ENCODE measurements at regions not wholly inside any gene's neighbourhood (a gene's known extent, or its start where the extent isn't known, plus 50 kb on each side); places are given as distances from the start of the nearest gene placed in this dataset.

DNA sequence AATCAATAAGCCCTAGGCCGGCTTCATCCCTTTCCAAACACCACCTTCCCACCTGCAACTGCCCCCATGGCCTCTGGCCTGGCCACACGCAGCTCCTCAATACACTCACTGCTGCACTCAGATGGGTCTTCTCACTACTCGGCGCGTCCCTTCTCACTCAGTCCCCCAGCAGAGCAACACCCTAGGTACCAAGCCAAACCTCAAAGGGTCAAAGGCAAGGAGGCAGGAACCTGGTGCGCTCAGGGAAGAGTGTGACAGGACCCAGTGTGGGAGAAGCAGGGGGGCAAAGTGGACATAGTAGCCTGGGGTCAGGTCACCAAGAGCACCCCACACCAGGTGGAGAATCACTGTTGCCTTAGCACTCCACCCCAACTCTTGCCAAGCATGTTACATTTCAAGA lies 90.6 kb downstream of the TTC32 start:
- ATAC-seq (ENCODE audit: poor library complexity) (no peak), DNase-seq (no peak)
- intact Hi-C loops (cut with DNase I) = no loop called here

DNA sequence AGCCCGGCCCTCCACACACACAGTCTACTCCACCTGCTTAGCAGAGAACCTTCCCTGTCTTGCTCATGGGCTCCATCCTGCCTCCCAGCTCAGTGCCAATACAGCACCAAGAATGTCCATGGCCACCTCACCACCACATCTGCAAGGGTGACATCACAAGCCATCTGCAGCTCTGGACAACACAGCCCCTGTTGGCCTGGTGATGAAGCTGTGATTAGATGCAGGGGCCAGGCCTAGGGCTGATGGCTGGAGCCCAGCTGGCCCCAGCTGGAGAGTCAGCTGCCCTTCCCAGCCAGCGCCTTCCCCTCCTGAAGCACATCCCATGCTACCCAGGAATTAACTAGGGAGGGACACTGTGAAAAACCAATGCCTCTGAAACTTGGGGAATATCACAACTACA lies 91.1 kb downstream of the TTC32 start:
- DNase-seq (peak; percentile 56), ATAC-seq (ENCODE audit: poor library complexity) (peak; percentile 82)
- intact Hi-C loops (cut with DNase I) = no loop called here

DNA sequence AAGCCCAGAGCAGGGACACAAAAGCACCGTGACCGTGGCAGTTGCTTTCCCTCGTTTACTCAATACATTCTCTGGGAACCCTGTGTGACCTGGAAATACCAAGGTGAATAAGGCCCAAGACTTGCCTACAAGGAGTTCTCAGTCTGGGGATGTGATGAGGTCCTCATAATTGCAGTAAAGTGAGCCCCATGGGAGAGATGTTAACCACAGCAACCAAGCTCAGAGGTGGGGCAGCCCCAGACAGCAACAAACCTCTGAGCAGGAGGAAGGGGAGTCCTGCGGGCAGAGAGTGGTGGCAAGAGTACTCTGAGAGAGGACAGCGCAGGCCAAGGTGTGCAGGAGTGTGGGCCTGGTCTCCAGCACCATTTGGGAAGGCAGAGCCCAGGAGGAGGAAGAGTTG lies 91.6 kb downstream of the TTC32 start:
- intact Hi-C loops (cut with DNase I) = no loop called here
- no peak for DNase-seq
- no peak for ATAC-seq (ENCODE audit: poor library complexity)

GRCh38 chr2:19809206-19809605 lies 92.6 kb downstream of the TTC32 start:
- DNase-seq = no peak
- intact Hi-C loops (cut with DNase I) = no loop called here
- no peak for ATAC-seq (ENCODE audit: poor library complexity)

DNA sequence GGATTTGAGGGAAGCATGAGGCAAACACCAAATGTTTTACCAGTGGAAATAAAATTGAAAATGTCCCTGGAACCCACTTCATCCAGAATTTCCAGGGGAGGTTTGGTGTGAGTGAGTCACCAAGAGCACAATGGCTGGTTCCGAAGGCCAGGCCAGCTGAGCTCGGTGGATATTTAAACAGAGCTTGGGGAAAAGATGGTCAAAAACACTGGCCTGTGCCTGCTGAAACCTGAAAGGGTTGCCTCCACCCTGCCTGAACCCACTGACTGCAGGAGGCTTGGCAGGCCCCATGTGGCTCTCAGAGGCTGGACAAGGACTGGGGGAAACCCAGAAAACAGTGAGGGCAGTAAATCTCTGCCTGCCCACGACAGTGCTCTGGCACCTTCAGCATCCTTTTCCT lies 93.9 kb downstream of the TTC32 start:
- DNase-seq (no peak), ATAC-seq (ENCODE audit: poor library complexity) (no peak)
- intact Hi-C loops (cut with DNase I) = no loop called here

DNA sequence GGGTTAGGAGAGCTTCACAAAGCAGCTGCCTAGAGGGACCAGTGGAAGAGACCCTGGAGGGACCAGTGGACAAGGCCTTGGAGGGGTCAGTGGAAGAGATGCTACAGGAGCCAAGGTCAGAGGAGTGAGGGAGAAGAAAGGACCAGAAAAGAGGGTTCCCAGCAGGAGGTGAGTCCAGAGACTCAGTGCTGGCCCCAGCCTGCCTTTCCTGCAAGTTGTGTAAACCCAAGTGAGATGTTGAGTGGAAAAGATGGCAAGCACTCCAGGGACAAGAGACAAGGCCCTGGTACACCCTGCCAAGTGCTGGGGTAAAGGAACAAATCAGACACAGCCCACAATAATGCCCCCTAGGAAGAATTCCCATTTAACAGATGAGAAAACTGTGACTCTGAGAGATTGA lies 94.4 kb downstream of the TTC32 start:
- ATAC-seq (ENCODE audit: poor library complexity) = no peak
- DNase-seq = no peak
- intact Hi-C loops (cut with DNase I) = no loop called here

DNA sequence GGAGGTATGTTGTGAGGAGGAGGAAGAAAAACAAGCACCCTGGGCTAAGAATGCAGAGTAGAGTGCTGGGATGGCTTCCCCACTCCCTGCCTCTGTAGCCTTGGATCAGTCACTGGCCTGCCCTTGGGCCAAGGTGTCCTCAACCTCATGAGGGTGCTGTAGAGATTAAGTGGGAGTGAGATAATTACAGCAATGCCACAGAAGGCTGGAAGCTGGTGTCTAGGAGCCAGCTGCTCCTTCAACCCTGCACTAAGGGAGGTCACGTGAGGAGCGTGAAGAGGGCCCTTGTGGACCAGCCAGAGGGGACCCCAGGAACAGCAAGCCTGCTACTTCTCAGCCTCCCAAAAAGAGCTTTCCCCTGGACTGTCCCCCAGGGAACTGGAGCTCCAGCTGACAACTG lies 95.2 kb downstream of the TTC32 start:
- DNase-seq (no peak), ATAC-seq (ENCODE audit: poor library complexity) (no peak)
- intact Hi-C loops (cut with DNase I) = no loop called here

DNA sequence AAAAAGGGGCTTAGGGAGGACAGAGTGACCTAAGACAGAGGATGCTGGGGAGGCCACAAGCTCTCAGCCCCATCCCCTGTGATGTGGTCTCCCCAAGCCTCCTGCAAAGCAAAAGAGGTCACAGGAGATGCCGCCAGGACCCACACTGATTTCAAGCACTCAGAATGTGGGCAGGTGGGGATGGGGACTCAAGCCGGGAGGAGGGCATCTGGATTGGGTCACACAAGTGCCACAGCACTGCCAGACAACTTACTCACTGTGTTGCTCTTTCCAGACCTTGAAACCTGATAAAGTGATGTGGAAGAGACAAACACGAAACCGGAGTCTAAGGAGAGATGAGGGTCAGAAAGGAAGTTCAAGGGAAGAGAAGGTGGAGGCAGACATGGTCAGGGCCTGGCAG lies 95.7 kb downstream of the TTC32 start:
- no peak for ATAC-seq (ENCODE audit: poor library complexity)
- no peak for DNase-seq
- intact Hi-C loops (cut with DNase I) = no loop called here

DNA sequence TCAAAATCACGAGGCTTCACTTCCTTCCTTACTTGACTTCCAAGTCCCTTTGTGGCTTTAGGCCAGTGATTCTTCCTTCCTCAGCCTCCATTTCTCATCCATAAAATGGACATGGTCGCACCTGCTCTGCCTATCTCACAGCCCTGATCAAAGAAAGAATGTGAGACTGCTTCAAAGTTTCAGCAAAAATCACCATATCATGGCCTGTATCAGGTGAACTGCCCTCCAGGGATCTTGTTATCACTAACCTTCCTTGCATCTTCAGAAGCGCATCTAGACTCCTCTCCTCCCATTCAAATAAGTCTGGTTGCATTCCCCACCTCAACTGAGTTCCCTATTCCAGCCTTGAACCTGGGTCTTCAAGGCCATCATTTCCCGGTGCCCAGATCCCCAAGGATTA lies 96.5 kb downstream of the TTC32 start:
- intact Hi-C loops (cut with DNase I) = no loop called here
- no peak for DNase-seq
- no peak for ATAC-seq (ENCODE audit: poor library complexity)

DNA sequence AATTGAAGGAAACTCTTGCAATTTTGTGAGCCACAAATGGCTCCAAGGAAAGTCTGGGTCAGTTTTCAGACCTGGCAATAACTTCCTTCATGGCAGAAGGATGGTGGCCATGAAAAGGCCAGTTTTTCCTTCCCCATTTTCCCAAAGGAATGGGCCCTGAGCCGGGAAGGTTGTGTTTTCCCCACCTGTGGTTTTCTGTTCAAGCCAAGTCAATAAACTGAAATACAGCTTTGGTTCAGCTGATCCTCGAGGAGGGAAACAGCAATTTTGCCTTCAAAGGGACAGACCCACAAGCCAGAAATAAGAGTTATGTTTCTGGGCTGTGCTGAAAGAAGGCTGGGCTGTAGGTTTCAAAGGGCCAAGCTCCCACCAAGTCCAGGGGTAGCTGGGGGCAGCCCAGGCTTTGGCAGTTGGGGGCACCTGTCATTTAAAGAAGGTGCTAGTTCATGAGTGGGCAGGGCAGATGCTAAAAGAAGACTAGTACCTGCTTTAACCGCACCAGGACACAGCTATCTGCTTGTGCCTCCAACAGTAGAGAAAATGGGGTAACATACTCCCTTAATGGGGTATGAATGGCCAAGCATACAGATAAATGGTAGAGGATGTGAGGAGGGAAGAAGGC lies 97.0 kb downstream of the TTC32 start:
- no peak for ATAC-seq (ENCODE audit: poor library complexity)
- DNase-seq = no peak
- intact Hi-C loops (cut with DNase I) = no loop called here

- ATAC-seq (ENCODE audit: poor library complexity) = no peak
- no peak for DNase-seq
- intact Hi-C loops (cut with DNase I) = no loop called here
Measured at GRCh38 chr2:19802086-19802841, 99.5 kb downstream of the TTC32 start.

DNA sequence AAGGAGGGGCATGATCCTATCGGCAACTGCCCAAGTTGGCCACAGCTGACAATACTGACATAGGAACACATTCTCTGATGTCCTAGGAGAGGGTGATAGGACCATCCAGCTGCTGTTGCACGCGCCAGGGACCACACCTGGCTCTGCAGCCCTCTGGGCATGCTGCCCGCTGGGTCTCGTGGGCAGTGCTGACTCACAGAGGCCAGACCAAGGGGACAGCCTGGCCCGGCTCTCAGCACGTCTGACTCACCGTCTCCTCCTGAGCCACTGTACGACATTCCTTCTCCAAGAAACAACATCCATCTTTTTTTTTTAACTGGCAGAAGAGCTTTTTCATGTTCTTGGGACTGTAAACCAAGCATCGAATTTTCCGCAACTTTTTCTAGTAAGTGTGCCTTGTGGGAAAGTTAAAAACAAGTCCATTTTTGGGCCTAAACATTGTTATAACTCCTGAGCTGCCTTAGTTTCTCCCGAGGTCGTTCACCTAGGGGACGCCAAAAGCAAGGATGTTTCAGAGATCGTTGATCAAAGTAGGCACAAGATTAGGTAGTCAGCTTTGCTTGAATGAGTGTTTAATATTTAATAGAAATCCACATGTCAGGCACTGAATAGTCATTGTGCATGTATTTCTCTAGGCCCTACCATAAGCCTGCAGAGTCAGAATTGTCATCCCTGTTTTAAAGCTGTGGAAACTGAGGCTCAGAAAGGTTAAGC lies 100.3 kb downstream of the TTC32 start:
- intact Hi-C loops (cut with DNase I) = no loop called here
- ATAC-seq (ENCODE audit: poor library complexity) (peak; percentile 96), DNase-seq (peak; percentile 89)

DNA sequence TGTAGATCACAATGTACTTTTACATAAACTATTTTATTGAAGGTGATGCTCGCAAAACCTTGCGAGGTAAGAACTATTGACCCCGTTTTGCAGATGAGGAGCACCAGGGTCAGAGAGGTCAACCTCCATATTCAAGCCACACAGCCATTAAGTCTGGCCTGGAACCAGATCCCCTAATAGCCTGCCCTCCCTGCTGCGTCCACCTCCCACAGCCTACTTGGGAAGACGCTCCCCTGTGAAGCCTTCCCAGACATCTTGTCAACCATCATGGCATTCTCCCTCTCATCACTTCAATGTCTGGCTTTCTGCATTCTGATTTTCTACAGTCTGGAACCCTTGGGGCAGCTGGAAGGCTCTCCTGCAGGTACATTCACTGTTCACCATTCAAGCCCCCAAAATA lies 101.0 kb downstream of the TTC32 start:
- ATAC-seq (ENCODE audit: poor library complexity) (peak; percentile 3), DNase-seq (no peak)
- intact Hi-C loops (cut with DNase I) = no loop called here

DNA sequence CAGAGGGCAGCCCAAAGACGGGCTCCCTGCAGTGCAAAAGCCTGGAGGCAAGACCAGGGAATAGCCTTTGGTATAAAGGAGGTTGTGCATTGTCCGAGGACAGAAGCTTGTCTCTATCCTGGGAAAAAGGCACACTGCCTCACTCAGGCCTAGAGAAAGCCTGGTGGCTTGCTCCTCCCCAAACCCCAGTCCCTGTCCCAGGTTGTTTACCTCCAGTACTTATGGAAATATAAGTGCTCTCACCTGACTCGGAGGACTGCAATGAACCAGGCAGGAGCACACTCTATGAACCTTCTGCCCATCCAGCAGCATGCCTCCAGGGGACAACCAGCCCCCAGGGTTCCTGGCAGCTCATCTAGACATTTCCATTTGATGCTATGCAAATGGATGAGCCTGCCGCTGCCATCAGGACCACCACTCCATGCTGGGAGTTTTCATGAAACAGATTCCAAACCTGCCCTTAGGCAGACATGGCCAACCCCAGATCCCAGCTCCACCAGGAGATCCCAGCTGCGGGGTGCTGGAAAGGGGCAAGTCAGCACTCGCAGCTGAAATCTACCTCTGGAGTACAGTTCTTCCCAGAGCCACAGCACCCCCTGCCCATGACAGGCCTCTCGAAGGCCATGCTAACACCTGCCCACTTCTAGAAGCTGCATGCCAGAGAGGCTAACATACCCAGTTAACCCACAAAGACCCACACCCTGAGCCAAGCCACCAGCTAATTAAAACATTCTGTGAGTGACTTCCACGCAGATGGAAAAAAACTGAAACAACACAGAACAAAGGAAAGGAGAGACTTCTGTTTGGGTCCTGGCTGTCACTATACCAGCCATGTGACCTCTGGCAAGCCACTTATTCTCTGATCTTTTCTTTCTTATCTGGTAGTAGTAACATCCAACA lies 101.7 kb downstream of the TTC32 start:
- DNase-seq (no peak), ATAC-seq (ENCODE audit: poor library complexity) (no peak)
- intact Hi-C loops (cut with DNase I) = no loop called here

DNA sequence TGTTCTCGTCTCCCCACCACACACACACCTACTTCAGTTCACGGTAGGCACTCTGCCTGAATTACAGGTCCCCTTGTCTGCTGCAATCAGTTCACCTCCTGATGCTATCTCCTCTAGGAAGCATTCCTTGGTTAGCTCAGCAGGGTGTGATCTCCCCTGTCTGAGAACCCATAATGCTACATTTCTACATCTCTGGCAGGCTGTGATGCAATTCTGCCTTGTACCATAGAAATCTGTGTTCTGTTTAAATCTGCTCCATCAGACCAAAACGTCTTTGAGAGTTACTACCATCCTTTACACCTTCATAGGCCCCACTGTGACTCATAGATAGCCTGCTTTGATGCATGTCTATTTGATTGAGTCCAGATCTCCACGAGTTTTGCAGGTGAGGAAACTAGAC lies 103.9 kb downstream of the TTC32 start:
- no peak for ATAC-seq (ENCODE audit: poor library complexity)
- no peak for DNase-seq
- intact Hi-C loops (cut with DNase I) = no loop called here

DNA sequence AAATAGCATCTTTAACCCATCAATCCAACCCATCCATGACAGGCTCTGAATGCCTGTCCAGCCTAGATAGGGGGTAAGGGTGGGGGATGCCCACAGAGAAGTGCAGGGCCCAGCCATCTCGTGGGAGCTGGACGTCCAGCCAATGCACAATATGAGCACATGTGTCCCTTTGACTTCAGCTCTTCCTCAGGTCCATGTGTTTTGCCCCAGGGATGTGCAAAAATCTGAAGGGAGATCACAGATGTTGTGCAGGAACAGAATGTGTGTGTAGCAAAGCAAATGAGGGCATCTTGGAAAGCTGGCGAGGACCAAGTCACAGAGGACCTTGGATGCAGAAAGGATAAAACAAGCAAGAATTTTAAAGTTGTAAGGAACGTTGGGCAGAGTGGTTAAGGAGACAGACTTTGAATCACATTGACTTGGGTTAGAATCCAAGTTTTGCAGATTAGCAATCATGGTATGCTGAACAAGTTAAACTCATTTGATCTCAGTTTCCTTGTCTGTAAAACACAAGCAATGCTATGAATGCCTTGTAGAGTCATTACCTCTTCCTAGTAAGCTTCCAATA lies 104.5 kb downstream of the TTC32 start:
- intact Hi-C loops (cut with DNase I) = no loop called here
- DNase-seq = no peak
- ATAC-seq (ENCODE audit: poor library complexity) = no peak

- ATAC-seq (ENCODE audit: poor library complexity) (no peak), DNase-seq (no peak)
- intact Hi-C loops (cut with DNase I) = no loop called here
Measured at GRCh38 chr2:19796035-19796695, 105.6 kb downstream of the TTC32 start.

DNA sequence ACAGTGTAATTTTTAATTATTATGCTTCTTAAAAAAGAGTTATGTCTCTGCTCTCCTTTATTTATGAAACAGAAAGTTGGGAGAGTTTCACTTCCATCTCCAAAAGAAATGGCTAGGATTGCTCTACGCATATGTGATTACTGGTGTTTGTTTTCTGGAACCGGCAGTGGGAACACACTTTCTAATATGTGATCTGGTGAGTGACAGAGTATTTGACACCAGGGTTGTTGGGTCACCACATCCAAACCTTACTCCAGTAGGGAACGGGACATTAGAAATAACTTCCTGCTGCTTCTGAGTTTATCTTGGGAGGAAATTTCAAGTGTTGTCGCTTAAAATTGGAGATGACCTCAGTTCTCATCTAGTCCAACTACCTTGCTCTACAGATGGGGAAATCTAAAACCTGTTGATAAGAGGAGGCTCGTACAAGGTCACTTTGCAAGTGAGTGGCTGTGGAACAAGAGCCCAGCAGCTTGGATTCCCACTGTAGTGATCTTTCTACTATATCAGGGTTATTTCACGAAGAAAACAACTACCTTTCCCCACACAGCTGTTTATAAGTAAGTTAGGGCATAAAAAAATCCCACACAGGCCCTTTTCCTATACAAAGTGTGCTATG lies 108.5 kb downstream of the TTC32 start:
- intact Hi-C loops (cut with DNase I) = no loop called here
- peak; percentile 37 for ATAC-seq (ENCODE audit: poor library complexity)

More for the DNA sequence above, 108.5 kb downstream of the TTC32 start:
- DNase-seq = no peak
